NT2/D1 (cell line): ENCODE measurements at regions not wholly inside any gene's neighbourhood (a gene's known extent, or its start where the extent isn't known, plus 50 kb on each side); places are given as distances from the start of the nearest gene placed in this dataset.
"Not testable (repeated sequence)": the region's sequence is repeated elsewhere in the genome, so short reads cannot be mapped to it uniquely, and the experiment has no call there.

Experiments
- YY1 ChIP-seq: IDR thresholded peaks from 2 replicates; pipeline ENCODE4 v1.6.1; 2011; ENCODE audit not compliant: insufficient read length, insufficient read depth
- ZNF274 ChIP-seq: IDR thresholded peaks from 2 replicates; pipeline ENCODE4 v1.6.1; 2011; ENCODE audit warnings: mild to moderate bottlenecking, low read depth, low read length

DNA sequence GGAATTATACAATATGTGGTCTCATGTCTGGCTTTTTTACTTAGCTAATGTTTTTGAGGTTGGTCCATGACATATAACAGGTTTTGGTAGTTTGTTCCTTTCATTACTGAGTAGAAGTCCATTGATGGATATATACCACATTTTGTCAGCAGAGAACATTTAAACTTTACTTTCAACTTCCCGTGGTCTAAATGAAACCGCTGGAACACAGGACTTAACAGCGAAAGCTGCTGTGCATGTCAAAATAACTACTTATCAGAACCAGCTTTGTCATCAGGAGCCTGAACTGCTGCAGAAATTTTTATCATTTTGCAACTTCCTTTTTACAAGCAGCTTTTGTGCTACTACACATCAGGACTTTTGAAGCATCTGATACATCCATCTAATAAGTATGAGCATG, 147.0 kb downstream of the TBC1D2B start:
- not testable (repeated sequence) for TF ChIP-seq YY1, ZNF274
